ENCODE measurements at regions not wholly inside any gene's neighbourhood (a gene's known extent, or its start where the extent isn't known, plus 50 kb on each side); places are given as distances from the start of the nearest gene placed in this dataset.

GRCh38 chr6:19395316-19395715 is 441.9 kb upstream of the ID4 start (continued):
- TF ChIP-seq CTCF (IDR thresholded peaks at IDR 0.05; ENCODE audit: control extremely low read depth in 1 of 3, insufficient read depth in 1 of 3, low read depth in 1 of 3, low read length in 3 of 3) (no peak), YY1 (IDR thresholded peaks at IDR 0.05; ENCODE audit: low read depth, low read length) (no peak)

Measured in H1 (cell line).